CD1c-positive myeloid dendritic cell (primary cell): ENCODE measurements at regions not wholly inside any gene's neighbourhood (a gene's known extent, or its start where the extent isn't known, plus 50 kb on each side); places are given as distances from the start of the nearest gene placed in this dataset.

Experiments used
- DNase-seq: peaks from one replicate; pipeline ENCODE4 v3.0.0-alpha.2; 2016; ENCODE audit errors: extremely low spot score

- DNase-seq, result no peak
Measured at GRCh38 chr12:97093187-97093683, 186.2 kb downstream of the NEDD1 start.

DNA sequence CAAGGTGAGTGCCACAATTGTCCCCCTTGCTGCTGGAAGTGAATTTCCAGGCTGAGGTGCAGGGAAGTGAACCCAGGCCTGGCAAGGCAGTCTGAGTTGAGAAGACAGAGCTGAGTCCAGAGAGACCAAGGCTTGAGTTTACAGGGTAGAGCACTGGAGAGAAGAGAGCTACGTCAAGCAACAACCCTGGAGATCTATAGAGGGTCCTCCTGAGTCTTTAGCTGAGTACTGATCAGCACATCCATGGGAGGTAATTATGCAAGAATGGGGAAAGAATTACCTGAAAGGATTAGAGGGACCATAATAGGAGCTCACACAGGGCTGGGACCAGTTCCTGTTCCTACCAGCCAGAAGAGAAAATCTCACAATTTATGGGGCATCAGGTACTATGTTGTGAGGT lies 190.7 kb downstream of the NEDD1 start:
- no peak for DNase-seq

- no peak for DNase-seq
Measured at GRCh38 chr12:97109441-97109840, 202.4 kb downstream of the NEDD1 start.

GRCh38 chr12:97112136-97112535 lies 205.1 kb downstream of the NEDD1 start:
- DNase-seq, result no peak

- DNase-seq, result no peak
Measured at GRCh38 chr12:97118796-97119375, 211.8 kb downstream of the NEDD1 start.

GRCh38 chr12:97127061-97127460 lies 220.0 kb downstream of the NEDD1 start:
- no peak for DNase-seq

GRCh38 chr12:97131220-97131981 lies 224.3 kb downstream of the NEDD1 start:
- DNase-seq, result no peak

DNA sequence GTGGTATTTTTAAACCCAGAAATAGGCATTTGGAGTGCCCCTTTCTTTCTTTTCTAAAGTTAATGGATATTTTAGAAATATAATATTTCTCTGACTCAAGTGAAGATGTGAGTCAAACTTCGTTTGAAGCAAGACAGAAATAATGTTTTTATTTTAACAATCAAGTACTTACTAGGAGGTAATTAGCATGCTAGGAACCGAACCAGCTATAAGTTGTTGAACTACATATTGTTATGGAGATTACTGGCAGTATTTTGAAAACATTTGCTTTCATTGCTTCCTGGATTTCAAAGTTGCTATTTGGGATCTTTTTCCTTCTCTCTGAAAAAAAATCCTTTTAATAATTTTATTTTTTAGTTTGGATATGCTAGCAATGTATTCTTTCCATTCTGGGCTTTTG lies 225.2 kb downstream of the NEDD1 start:
- no peak for DNase-seq

GRCh38 chr12:97134495-97134894 lies 227.4 kb downstream of the NEDD1 start:
- no peak for DNase-seq

GRCh38 chr12:97140355-97140754 lies 233.3 kb downstream of the NEDD1 start:
- DNase-seq, result no peak

GRCh38 chr12:97142737-97143410 lies 235.8 kb downstream of the NEDD1 start:
- DNase-seq, result no peak

DNA sequence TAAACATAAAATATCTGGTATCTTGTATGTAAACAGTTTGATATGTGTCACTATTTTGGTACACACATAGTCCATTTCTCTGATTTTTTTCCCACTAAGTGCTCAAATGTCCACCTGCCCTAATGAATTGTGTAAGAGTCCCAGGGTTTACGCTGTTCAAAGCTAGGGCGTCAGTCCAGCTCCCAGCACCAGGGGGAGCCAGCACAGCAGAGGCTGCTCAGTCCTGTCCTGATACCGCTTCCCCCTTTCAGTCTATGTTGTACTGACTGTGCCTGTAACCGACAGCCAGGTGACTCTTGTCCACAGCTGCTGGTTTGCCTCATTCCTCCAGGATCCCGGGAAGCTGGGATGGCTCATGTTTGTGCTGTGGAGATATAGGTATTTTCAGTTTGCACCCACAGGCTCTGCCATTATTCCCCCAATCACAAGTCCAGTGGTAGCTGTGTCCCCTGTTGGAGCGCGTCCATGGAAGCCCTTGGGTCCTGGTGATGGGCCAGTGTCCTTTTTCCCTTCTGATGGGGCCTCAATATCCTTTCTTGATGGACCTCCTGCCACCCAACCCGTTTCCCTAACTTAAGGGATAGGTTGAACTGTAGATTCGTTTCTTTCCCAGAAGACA lies 242.0 kb downstream of the NEDD1 start:
- peak; percentile 66 for DNase-seq

GRCh38 chr12:97151481-97151880 lies 244.4 kb downstream of the NEDD1 start:
- DNase-seq, result no peak

GRCh38 chr12:97159377-97159776 lies 252.3 kb downstream of the NEDD1 start:
- DNase-seq, result no peak

DNA sequence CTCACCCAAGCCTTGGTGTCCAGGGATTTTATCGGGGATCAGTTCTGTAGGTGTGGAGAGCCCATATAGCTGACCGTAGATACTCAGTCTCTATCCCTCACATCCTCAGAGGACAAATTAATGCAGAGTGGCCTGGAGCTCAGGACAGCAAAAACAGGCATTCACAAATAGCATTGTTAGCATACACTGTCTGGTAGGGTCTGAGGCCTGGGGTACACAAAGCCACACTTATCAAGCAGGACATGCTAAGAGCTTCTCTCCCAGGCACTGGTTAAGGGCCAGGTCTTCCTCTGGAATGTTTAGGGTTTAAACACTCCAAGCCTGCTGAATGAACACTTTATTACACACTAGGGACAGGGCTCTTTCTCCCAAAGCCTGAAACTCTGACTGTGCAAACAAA lies 253.2 kb downstream of the NEDD1 start:
- DNase-seq, result no peak

DNA sequence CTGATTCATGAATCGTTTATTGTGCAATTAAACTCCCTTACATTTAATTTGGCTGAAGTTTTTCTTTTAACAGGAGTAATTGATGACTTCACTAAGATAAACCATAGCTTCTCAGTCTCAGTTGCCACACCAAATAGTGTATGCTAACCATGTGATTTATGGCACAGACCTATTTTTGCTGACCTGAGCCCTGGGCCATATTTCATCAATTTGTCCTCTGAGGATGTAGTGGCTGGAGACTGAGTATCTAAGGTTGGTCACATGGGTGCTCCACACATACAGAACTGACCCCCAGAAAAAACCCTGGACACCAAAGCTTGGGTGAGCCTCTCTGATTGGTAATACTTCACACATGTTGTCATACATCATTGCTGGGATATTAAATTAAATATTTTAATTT lies 255.1 kb downstream of the NEDD1 start:
- DNase-seq, result no peak

GRCh38 chr12:97164936-97165335 lies 257.9 kb downstream of the NEDD1 start:
- DNase-seq, result no peak

GRCh38 chr12:97167598-97167997 lies 260.5 kb downstream of the NEDD1 start:
- DNase-seq, result peak; percentile 13

- no peak for DNase-seq
Measured at GRCh38 chr12:97168804-97169203, 261.7 kb downstream of the NEDD1 start.

GRCh38 chr12:97169889-97170567 lies 263.0 kb downstream of the NEDD1 start:
- no peak for DNase-seq

- DNase-seq, result no peak
Measured at GRCh38 chr12:97173688-97174410, 266.8 kb downstream of the NEDD1 start.
